Lung (tissue), 11 donors: ENCODE measurements at regions not wholly inside any gene's neighbourhood (a gene's known extent, or its start where the extent isn't known, plus 50 kb on each side); places are given as distances from the start of the nearest gene placed in this dataset.
"Not testable (repeated sequence)": the region's sequence is repeated elsewhere in the genome, so short reads cannot be mapped to it uniquely, and the experiment has no call there.

Source experiments
- ATAC-seq: fragments of 200-7000 bp; cut with Tn5 transposase; one replicate; pipeline ENCODE4 v1.9.1; 2020; ENCODE audit warnings: moderate number of reproducible peaks; ENCODE audit not compliant: insufficient read depth, low FRiP score
- DNase-seq, 3 donors: peaks; one replicate each; pipeline ENCODE4 v3.0.0-alpha.2; 2013 to 2017
- H3K27ac ChIP-seq, 2 donors: one replicate each; pipeline ENCODE4 v1.5.1; 2013; ENCODE audit warnings: mild to moderate bottlenecking in 2 of 2, moderate library complexity in 2 of 2, control low read depth in 1 of 2, inconsistent platforms in 1 of 2, low read depth in 1 of 2, low read length in 1 of 2
- H3K27me3 ChIP-seq, 3 donors: one replicate each; pipeline ENCODE4 v1.5.1; 2013; ENCODE audit warnings: low read length in 2 of 3; ENCODE audit not compliant: control insufficient read depth in 3 of 3, insufficient read depth in 3 of 3
- H3K36me3 ChIP-seq, 4 donors: one replicate each; pipeline ENCODE4 v1.5.1; 2013; ENCODE audit warnings: low read length in 4 of 4, mild to moderate bottlenecking in 1 of 4, moderate library complexity in 1 of 4; ENCODE audit not compliant: control insufficient read depth in 4 of 4, insufficient read depth in 4 of 4
- H3K4me1 ChIP-seq, 5 donors: one replicate each; pipeline ENCODE4 v1.5.1; 2013; ENCODE audit warnings: low read length in 5 of 5, mild to moderate bottlenecking in 2 of 5, moderate library complexity in 1 of 5; ENCODE audit not compliant: control insufficient read depth in 5 of 5, insufficient read depth in 5 of 5
- H3K4me3 ChIP-seq: one replicate; pipeline ENCODE4 v1.5.1; 2013; ENCODE audit warnings: mild to moderate bottlenecking, control low read depth, moderate library complexity
- H3K9ac ChIP-seq, 2 donors: one replicate each; pipeline ENCODE4 v1.5.1; 2013; ENCODE audit warnings: low read length in 2 of 2, control low read depth in 1 of 2; ENCODE audit not compliant: insufficient read depth in 1 of 2
- H3K9me3 ChIP-seq, 4 donors: one replicate each; pipeline ENCODE4 v1.5.1; 2013; ENCODE audit warnings: low read length in 3 of 4, mild to moderate bottlenecking in 1 of 4, moderate library complexity in 1 of 4; ENCODE audit not compliant: control insufficient read depth in 4 of 4, insufficient read depth in 3 of 4
- CTCF ChIP-seq: IDR thresholded peaks from 2 replicates; pipeline ENCODE4 v1.5.1; 2012; ENCODE audit warnings: mild to moderate bottlenecking; ENCODE audit errors: control extremely low read depth, extremely low read depth
- WGBS, 2 donors: extraction: QIAGEN DNeasy Blood & Tissue Kit; methylation state at CpG; one replicate each; pipeline ENCODE4 v1.1.7; 2013; 5-methylcytosine and 5-hydroxymethylcytosine counted together
- donor health status: control.
- donor health status: control.
- donor health status: Bipolar disorder and iron deficiency.
- donor health status: healthy.
- donor health status: DM: yes; HTN: yes; CAD: no.

DNA sequence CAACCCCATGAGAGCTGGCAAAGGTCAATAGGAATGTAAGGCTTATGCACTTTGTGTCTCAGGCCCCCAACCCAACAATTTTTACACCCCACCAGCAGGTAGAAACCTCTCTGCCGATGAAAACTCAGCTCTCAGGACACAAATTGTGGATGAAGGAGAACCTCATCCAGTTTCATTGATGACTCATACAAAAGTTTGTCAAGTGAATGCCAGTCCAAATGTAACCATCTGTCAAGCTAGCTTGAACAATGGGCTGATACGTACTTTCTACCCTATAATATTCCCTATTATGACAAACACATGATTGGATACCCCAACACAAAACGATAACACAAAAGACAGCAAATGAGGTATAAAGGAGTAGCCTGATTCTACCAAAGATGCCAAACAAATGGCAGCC, 321.2 kb upstream of the TMEFF2 start:
- no peak overlapping the region for H3K4me3 ChIP-seq
- WGBS, 2 donors, result 90 to 92% methylated on average over 3 of the region's 3 CpGs
- ATAC-seq, result no peak
- no peak overlapping the region for H3K27ac ChIP-seq
- H3K36me3 ChIP-seq, result no peaks in the 10 kb centered on the region
- no peaks in the 10 kb centered on the region for H3K4me1 ChIP-seq
- TF ChIP-seq CTCF, result no peak
- H3K9me3 ChIP-seq, result no peaks in the 10 kb centered on the region
- no peaks in the 10 kb centered on the region for H3K27me3 ChIP-seq
- H3K9ac ChIP-seq, result no peak overlapping the region
- DNase-seq, result no peak

DNA sequence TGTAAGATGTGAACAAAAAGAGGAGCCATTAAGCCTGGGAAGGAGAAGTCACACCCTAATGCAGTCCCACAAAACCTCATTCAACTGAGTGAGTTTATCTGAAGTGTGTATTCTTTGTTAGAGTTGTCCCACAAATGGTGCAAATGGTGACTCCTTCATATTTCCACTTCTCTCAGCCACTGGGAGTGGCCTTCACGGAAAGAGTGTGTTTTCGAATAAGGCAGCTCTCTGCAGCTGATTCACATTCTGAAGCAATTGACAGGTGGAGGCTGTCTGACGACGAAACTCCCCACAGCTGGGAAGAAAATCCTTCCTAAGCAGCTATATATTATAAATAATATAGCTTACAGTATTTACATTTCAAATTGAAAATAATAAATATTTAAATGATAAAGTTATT, 318.8 kb upstream of the TMEFF2 start:
- WGBS, 2 donors, result 70 to 83% methylated on average over 4 of the region's 4 CpGs
- ATAC-seq (no peak), DNase-seq (no peak)
- Histone ChIP-seq H3K9me3 (no peaks in the 10 kb centered on the region), H3K27ac (no peak overlapping the region), H3K36me3 (no peaks in the 10 kb centered on the region), H3K4me1 (no peaks in the 10 kb centered on the region), H3K27me3 (no peaks in the 10 kb centered on the region), H3K9ac (no peak overlapping the region), H3K4me3 (no peak overlapping the region)
- TF ChIP-seq CTCF, result no peak

GRCh38 chr2:192507836-192508450, 313.2 kb upstream of the TMEFF2 start:
- not testable (repeated sequence) for H3K4me1 ChIP-seq, H3K4me3 ChIP-seq, H3K27me3 ChIP-seq, H3K36me3 ChIP-seq, H3K9me3 ChIP-seq, DNase-seq, H3K27ac ChIP-seq, H3K9ac ChIP-seq, ATAC-seq
- 92 to 93% methylated on average over 26 to 33 of the region's 33 CpGs for WGBS, 2 donors

DNA sequence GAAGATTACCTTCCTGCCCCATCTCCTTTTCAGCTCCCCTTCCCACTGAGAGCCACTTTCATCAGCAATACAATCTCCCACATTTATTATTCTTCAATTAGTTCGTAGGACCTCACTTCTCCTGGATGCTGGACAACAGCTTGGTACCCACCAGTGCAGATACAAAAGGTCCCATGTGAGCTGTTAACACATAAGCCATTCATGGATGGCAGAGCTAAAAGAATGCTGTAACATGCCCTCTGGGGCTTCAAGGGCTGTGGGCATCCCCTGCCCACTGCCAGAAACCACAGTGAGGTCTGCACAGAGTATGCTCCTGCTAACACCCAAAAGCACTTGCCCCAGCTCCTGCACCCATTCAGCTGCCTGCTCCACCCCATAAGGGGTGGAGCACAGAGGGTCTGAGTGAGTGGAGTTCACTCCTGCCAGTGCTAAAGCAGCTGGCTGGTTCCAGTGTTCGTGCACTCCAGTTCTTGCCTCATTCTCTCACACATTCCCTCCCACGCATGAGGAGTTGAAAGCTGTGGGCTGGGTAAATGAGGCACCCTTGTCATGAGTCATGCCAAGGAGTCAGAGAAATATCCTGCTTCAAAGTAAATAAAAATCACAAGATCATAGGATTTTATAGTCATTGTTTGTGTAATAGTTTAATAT, 305.9 kb upstream of the TMEFF2 start:
- Histone ChIP-seq H3K4me1 (no peaks in the 10 kb centered on the region), H3K36me3 (no peaks in the 10 kb centered on the region), H3K9ac (no peak overlapping the region), H3K27ac (no peak overlapping the region), H3K9me3 (no peaks in the 10 kb centered on the region), H3K27me3 (no peaks in the 10 kb centered on the region), H3K4me3 (no peak overlapping the region)
- TF ChIP-seq CTCF, result no peak
- ATAC-seq (peak; percentile 81), DNase-seq (peak; percentile 21 to 47 (median 37))
- 56 to 74% methylated on average over 3 of the region's 3 CpGs for WGBS, 2 donors
